ENCODE measurements at regions not wholly inside any gene's neighbourhood (a gene's known extent, or its start where the extent isn't known, plus 50 kb on each side); places are given as distances from the start of the nearest gene placed in this dataset.

DNA sequence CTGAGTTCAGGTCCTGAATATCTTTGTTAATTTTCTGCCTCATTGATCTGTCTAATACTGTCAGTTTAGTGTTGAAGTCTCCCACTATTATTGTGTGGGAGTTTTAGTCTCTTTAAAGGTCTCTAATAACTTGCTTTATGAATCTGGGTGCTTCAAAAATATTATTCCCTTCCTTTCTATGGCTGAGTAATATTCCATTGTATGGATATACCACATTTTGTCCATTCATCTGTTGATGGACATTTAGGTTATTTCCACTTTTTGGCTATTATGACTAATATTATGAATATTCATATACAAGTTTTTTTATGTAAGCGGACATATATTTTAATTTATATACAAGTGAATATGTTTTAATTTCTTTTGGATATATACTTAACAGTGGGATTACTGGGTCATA is 82.7 kb downstream of the SDR9C7 start:
- Mint-ChIP-seq H3K27me3 (peaks cover 23 to 28% of the 10 kb centered on the region in 2 donors), H3K4me1 (no peaks in the 10 kb centered on the region), H3K36me3 (peaks cover 4% of the 10 kb centered on the region), H3K4me3 (no peak overlapping the region), H3K27ac (no peak overlapping the region), H3K9me3 (peaks cover 4 to 15% (median 13%) of the 10 kb centered on the region in 3 donors)
- CTCF ChIA-PET = no interaction called here
- no peaks in the 10 kb centered on the region for H3K36me3 ChIP-seq (ENCODE audit: control insufficient read depth in 2 of 2, extremely low read depth in 1 of 2, insufficient read depth in 1 of 2, low read length in 1 of 2)
- no peak for ATAC-seq (replicated peaks in 1 of 4)
- H3K4me3 ChIP-seq (ENCODE audit: control insufficient read depth in 1 of 2, extremely low read depth in 1 of 2, low read length in 1 of 2) = no peak overlapping the region
- peaks cover 0 to 6% of the 10 kb centered on the region in 2 experiments for H3K27me3 ChIP-seq (replicated peaks in 1 of 2; ENCODE audit: control insufficient read depth in 2 of 2, extremely low read depth in 1 of 2, insufficient read depth in 2 of 2, low read length in 1 of 2)
- H3K27ac ChIP-seq (ENCODE audit: low read length) = no peak overlapping the region
- POLR2A ChIA-PET = no interaction called here
- H3K4me1 ChIP-seq (ENCODE audit: control insufficient read depth in 1 of 2, extremely low read depth in 1 of 2, insufficient read depth in 2 of 2, low read length in 2 of 2) = no peaks in the 10 kb centered on the region
- DNase-seq = no peak
- H3K9me3 ChIP-seq = no peaks in the 10 kb centered on the region
- no CpG with 5 or more reads among the region's 1 CpG for WGBS (ENCODE audit: insufficient coverage)

DNA sequence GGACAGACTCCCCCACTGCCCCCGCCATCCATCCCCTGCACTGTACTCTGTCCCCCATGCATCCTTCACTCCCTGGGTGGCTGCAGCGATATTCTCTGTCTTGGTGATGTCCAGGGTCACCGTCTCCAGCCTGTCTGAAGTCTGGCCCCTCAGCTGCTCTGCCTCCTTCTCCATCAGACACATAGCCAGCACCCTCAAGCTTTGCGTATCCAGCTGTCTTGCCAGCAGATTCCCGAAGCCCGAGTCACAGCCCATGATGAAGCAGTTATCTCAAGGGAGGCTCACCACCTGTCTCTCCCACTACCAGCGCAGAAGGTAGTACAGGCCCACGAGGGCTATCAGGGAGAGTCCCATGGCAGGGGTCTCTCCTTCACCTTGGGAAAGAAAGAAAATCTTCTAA is 77.8 kb downstream of the HSD17B6 start:
- H3K27me3 ChIP-seq (replicated peaks in 1 of 2; ENCODE audit: control insufficient read depth in 2 of 2, extremely low read depth in 1 of 2, insufficient read depth in 2 of 2, low read length in 1 of 2) = peaks cover 0 to 6% of the 10 kb centered on the region in 2 experiments
- no peak overlapping the region for H3K4me3 Mint-ChIP-seq
- H3K4me3 ChIP-seq (ENCODE audit: control insufficient read depth in 1 of 2, extremely low read depth in 1 of 2, low read length in 1 of 2) = no peak overlapping the region
- no peak overlapping the region for H3K27ac ChIP-seq (ENCODE audit: low read length)
- 97% methylated on average over 5 of the region's 8 CpGs for WGBS (ENCODE audit: insufficient coverage)
- H3K27ac Mint-ChIP-seq = no peak overlapping the region
- no peaks in the 10 kb centered on the region for H3K36me3 Mint-ChIP-seq
- DNase-seq (no peak), ATAC-seq (replicated peaks in 1 of 4) (no peak)
- H3K27me3 Mint-ChIP-seq = peaks cover 5 to 6% of the 10 kb centered on the region in 2 donors
- no peaks in the 10 kb centered on the region for H3K9me3 Mint-ChIP-seq
- no peaks in the 10 kb centered on the region for H3K36me3 ChIP-seq (ENCODE audit: control insufficient read depth in 2 of 2, extremely low read depth in 1 of 2, insufficient read depth in 1 of 2, low read length in 1 of 2)
- H3K9me3 ChIP-seq = no peaks in the 10 kb centered on the region
- peaks cover 11 to 14% of the 10 kb centered on the region in 2 experiments for H3K4me1 ChIP-seq (ENCODE audit: control insufficient read depth in 1 of 2, extremely low read depth in 1 of 2, insufficient read depth in 2 of 2, low read length in 2 of 2)
- H3K4me1 Mint-ChIP-seq = peaks cover 18 to 19% (median 18%) of the 10 kb centered on the region in 3 donors
- ChIA-PET CTCF (no interaction called here), POLR2A (no interaction called here)

DNA sequence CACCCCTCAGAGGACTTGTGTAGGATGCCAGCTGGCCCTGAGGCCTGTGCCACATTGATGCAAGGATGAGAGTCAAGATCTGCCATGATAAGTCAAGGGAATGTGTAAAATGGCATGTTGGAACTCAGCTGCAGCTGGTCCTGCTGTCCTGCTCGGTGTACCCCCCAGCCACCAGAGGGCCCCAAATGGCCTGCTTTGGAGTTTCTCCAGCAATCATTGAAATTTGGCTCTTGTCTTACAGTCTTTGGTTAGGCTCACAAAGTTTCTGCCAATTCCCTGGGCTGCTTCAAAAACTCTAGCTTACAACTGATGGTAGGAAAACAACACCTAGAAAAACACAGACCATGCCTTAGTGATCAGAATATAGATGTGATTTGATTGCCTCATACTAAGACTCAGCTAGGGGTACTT is 76.8 kb downstream of the HSD17B6 start:
- POLR2A ChIA-PET = no interaction called here
- H3K27me3 Mint-ChIP-seq = peaks cover 0 to 5% of the 10 kb centered on the region in 2 donors

DNA sequence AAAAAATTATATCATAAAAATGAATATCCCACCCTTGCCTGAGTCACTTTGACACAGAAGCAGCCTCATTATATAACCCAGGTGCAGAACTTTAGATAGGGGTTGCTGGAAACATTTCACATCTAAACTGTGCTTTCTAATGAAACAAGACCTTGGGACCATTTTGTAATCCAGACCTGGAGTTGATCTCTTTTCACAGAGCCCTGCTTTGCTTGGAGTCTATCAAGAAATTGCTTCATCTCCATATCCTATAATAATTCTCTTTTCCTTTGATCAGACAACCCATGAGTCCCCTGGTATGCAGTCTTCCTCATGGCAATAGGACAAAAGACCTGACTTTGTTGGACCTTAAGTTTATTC is 76.3 kb downstream of the HSD17B6 start:
- no peak for DNase-seq
- no peak for ATAC-seq (replicated peaks in 1 of 4)
- no peak overlapping the region for H3K4me3 Mint-ChIP-seq
- H3K4me3 ChIP-seq (ENCODE audit: control insufficient read depth in 1 of 2, extremely low read depth in 1 of 2, low read length in 1 of 2) = no peak overlapping the region
- H3K27ac Mint-ChIP-seq = no peak overlapping the region
- H3K36me3 Mint-ChIP-seq = no peaks in the 10 kb centered on the region
- CTCF ChIA-PET = interaction anchor here in 1 of 2 donors (1.2 kb wide), 1 partner anchor 272 kb away, joined by 3 read pairs; no protein-coding TSS in a partner anchor
- H3K36me3 ChIP-seq (ENCODE audit: control insufficient read depth in 2 of 2, extremely low read depth in 1 of 2, insufficient read depth in 1 of 2, low read length in 1 of 2) = no peaks in the 10 kb centered on the region
- no peaks in the 10 kb centered on the region for H3K9me3 Mint-ChIP-seq
- peaks cover 0 to 6% of the 10 kb centered on the region in 2 experiments for H3K27me3 ChIP-seq (replicated peaks in 1 of 2; ENCODE audit: control insufficient read depth in 2 of 2, extremely low read depth in 1 of 2, insufficient read depth in 2 of 2, low read length in 1 of 2)
- no peak overlapping the region for H3K27ac ChIP-seq (ENCODE audit: low read length)
- POLR2A ChIA-PET = no interaction called here
- H3K4me1 Mint-ChIP-seq = peaks cover 18 to 19% (median 18%) of the 10 kb centered on the region in 3 donors
- H3K27me3 Mint-ChIP-seq = peaks cover 0 to 2% of the 10 kb centered on the region in 2 donors
- H3K4me1 ChIP-seq (ENCODE audit: control insufficient read depth in 1 of 2, extremely low read depth in 1 of 2, insufficient read depth in 2 of 2, low read length in 2 of 2) = peaks cover 11 to 14% of the 10 kb centered on the region in 2 experiments
- no peaks in the 10 kb centered on the region for H3K9me3 ChIP-seq

More for the DNA sequence above, 76.8 kb downstream of the HSD17B6 start:
- Mint-ChIP-seq H3K27ac (no peak overlapping the region), H3K36me3 (no peaks in the 10 kb centered on the region), H3K4me3 (no peak overlapping the region), H3K9me3 (no peaks in the 10 kb centered on the region), H3K4me1 (peaks cover 18 to 19% (median 18%) of the 10 kb centered on the region in 3 donors)
- CTCF ChIA-PET = interaction anchor here in 1 of 2 donors (0.6 to 1.2 kb wide), 2 partner anchors 31 to 272 kb away, joined by 3 to 6 read pairs; no protein-coding TSS in a partner anchor
- no peak overlapping the region for H3K27ac ChIP-seq (ENCODE audit: low read length)
- ATAC-seq (replicated peaks in 1 of 4) (no peak), DNase-seq (peak in 12 of 35 experiments; percentile 2 to 29 (median 8))
- peaks cover 0 to 6% of the 10 kb centered on the region in 2 experiments for H3K27me3 ChIP-seq (replicated peaks in 1 of 2; ENCODE audit: control insufficient read depth in 2 of 2, extremely low read depth in 1 of 2, insufficient read depth in 2 of 2, low read length in 1 of 2)
- H3K9me3 ChIP-seq = no peaks in the 10 kb centered on the region
- WGBS (ENCODE audit: insufficient coverage) = 13% methylated on average over 1 of the region's 1 CpG
- peaks cover 11 to 14% of the 10 kb centered on the region in 2 experiments for H3K4me1 ChIP-seq (ENCODE audit: control insufficient read depth in 1 of 2, extremely low read depth in 1 of 2, insufficient read depth in 2 of 2, low read length in 2 of 2)
- no peaks in the 10 kb centered on the region for H3K36me3 ChIP-seq (ENCODE audit: control insufficient read depth in 2 of 2, extremely low read depth in 1 of 2, insufficient read depth in 1 of 2, low read length in 1 of 2)
- H3K4me3 ChIP-seq (ENCODE audit: control insufficient read depth in 1 of 2, extremely low read depth in 1 of 2, low read length in 1 of 2) = no peak overlapping the region

DNA sequence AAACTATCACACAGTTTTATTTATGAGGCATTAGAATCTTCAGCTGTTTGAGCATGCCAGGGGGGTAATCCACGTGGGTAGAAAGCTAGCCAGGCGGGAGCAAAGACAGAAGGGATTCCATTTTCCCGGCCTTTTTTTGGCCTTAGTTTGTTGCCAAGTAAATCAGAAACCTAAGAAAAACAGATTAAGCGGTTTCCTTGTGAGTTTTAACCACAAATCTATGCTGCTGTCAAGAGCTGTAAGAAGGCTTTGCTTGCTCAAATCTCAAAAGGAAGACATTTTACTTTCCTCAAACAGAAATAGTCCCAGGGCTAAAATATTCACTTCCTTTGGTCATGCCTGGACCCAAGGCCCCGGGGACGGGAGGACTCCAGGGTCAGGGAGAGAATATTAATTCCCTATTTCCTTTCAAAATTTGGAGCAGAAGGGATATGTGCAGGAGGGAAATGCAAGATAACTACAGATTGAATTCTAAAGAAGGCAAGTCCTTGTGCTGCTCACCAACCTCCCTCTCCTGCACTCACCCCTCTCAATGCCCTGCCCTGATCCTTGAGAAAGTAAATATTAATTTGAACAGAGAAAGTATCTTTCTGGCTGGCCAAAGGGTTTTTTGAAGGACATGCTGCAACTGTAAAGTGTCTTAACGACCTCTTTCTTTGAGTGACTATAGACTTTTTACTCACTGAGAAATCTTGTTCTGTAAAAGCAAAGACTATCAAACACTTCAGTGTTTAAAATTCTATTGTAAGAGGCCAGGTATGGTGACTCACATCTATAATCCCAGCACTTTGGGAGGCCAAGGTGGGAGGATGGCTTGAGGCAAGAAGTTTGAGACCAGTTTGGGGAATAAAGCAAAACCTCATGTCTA is 75.7 kb downstream of the HSD17B6 start:
- DNase-seq (no peak), ATAC-seq (replicated peaks in 1 of 4) (no peak)
- H3K4me1 ChIP-seq (ENCODE audit: control insufficient read depth in 1 of 2, extremely low read depth in 1 of 2, insufficient read depth in 2 of 2, low read length in 2 of 2) = peaks cover 11 to 14% of the 10 kb centered on the region in 2 experiments
- no peaks in the 10 kb centered on the region for H3K36me3 Mint-ChIP-seq
- H3K4me1 Mint-ChIP-seq = peaks cover 18 to 19% (median 18%) of the 10 kb centered on the region in 3 donors
- H3K4me3 Mint-ChIP-seq = no peak overlapping the region
- H3K4me3 ChIP-seq (ENCODE audit: control insufficient read depth in 1 of 2, extremely low read depth in 1 of 2, low read length in 1 of 2) = no peak overlapping the region
- 82% methylated on average over 2 of the region's 7 CpGs for WGBS (ENCODE audit: insufficient coverage)
- no peaks in the 10 kb centered on the region for H3K9me3 ChIP-seq
- no peak overlapping the region for H3K27ac ChIP-seq (ENCODE audit: low read length)
- ChIA-PET POLR2A (no interaction called here), CTCF (no interaction called here)
- no peak overlapping the region for H3K27ac Mint-ChIP-seq
- no peaks in the 10 kb centered on the region for H3K9me3 Mint-ChIP-seq
- H3K36me3 ChIP-seq (ENCODE audit: control insufficient read depth in 2 of 2, extremely low read depth in 1 of 2, insufficient read depth in 1 of 2, low read length in 1 of 2) = no peaks in the 10 kb centered on the region
- peaks cover 0 to 2% of the 10 kb centered on the region in 2 donors for H3K27me3 Mint-ChIP-seq
- peaks cover 0 to 6% of the 10 kb centered on the region in 2 experiments for H3K27me3 ChIP-seq (replicated peaks in 1 of 2; ENCODE audit: control insufficient read depth in 2 of 2, extremely low read depth in 1 of 2, insufficient read depth in 2 of 2, low read length in 1 of 2)
